MM.1S (cell line): ENCODE measurements at regions not wholly inside any gene's neighbourhood (a gene's known extent, or its start where the extent isn't known, plus 50 kb on each side); places are given as distances from the start of the nearest gene placed in this dataset.
A peak's percentile ranks its signal among the peaks of the same experiment; 100 is the strongest.

ENCODE experiments used
- DNase-seq: peaks from one replicate; pipeline ENCODE4 v3.0.0-alpha.2; 2015
- H2AFZ ChIP-seq: fragments of 300-600 bp; sonication (generic); 2 replicates; pipeline ENCODE4 v1.6.0; 2016; ENCODE audit warnings: antibody characterized with exemption, low read length
- H3F3A ChIP-seq: fragments of 300-600 bp; sonication (generic); 2 replicates; pipeline ENCODE4 v1.6.1; 2016; ENCODE audit warnings: mild to moderate bottlenecking, antibody characterized with exemption, low read length, moderate library complexity, mixed read lengths; ENCODE audit not compliant: insufficient read depth
- H3K27ac ChIP-seq: fragments of 300-600 bp; sonication (generic); 2 replicates; pipeline ENCODE4 v1.5.1; 2016; ENCODE audit warnings: mild to moderate bottlenecking, low read length
- H3K27me3 ChIP-seq: fragments of 300-600 bp; sonication (generic); replicated peaks from 2 replicates; pipeline ENCODE4 v1.6.0; 2016; ENCODE audit warnings: low read length; ENCODE audit not compliant: insufficient read depth
- H3K36me3 ChIP-seq: fragments of 300-600 bp; sonication (generic); replicated peaks from 2 replicates; pipeline ENCODE4 v1.6.1; 2016; ENCODE audit warnings: mild to moderate bottlenecking, low read length, mixed read lengths; ENCODE audit not compliant: insufficient read depth
- H3K4me1 ChIP-seq: fragments of 300-600 bp; sonication (generic); 2 replicates; pipeline ENCODE4 v1.6.1; 2016; ENCODE audit warnings: low read length, mixed read lengths
- H3K4me2 ChIP-seq: fragments of 300-600 bp; sonication (generic); 2 replicates; pipeline ENCODE4 v1.6.0; 2016; ENCODE audit warnings: low read depth, low read length
- H3K4me3 ChIP-seq: fragments of 300-600 bp; sonication (generic); 2 replicates; pipeline ENCODE4 v1.5.1; 2016; ENCODE audit warnings: low read length, mixed read lengths
- H3K79me2 ChIP-seq: fragments of 300-600 bp; sonication (generic); 2 replicates; pipeline ENCODE4 v1.6.1; 2016; ENCODE audit warnings: mixed run types, low read length, mixed read lengths
- H3K9ac ChIP-seq: fragments of 300-600 bp; sonication (generic); 2 replicates; pipeline ENCODE4 v1.6.1; 2016; ENCODE audit warnings: low read length, mixed read lengths
- H3K9me2 ChIP-seq: fragments of 300-600 bp; sonication (generic); replicated peaks from 2 replicates; pipeline ENCODE4 v1.6.1; 2016; ENCODE audit warnings: mild to moderate bottlenecking, low read length, mixed read lengths; ENCODE audit not compliant: insufficient read depth
- H3K9me3 ChIP-seq: fragments of 300-600 bp; sonication (generic); replicated peaks from 2 replicates; pipeline ENCODE4 v1.6.1; 2016; ENCODE audit warnings: mild to moderate bottlenecking, low read length, mixed read lengths; ENCODE audit not compliant: insufficient read depth
- H4K20me1 ChIP-seq: fragments of 300-600 bp; sonication (generic); 2 replicates; pipeline ENCODE4 v1.6.1; 2016; ENCODE audit warnings: mild to moderate bottlenecking, low read length, moderate library complexity, mixed read lengths; ENCODE audit not compliant: insufficient read depth
- CTCF ChIP-seq: fragments of 300-600 bp; sonication (generic); IDR thresholded peaks from 2 replicates; pipeline ENCODE4 v1.5.1; 2016; ENCODE audit warnings: antibody characterized with exemption, low read length, mixed read lengths
- EZH2 ChIP-seq: fragments of 300-600 bp; sonication (generic); optimal IDR thresholded peaks from 2 replicates; pipeline ENCODE3; 2017; ENCODE audit warnings: low read depth, mild to moderate bottlenecking, antibody characterized with exemption, low read length, mixed read lengths
- EZH2phosphoT487 ChIP-seq: fragments of 300-600 bp; sonication (generic); IDR thresholded peaks from 2 replicates; pipeline ENCODE4 v1.6.1; 2018; ENCODE audit warnings: antibody characterized with exemption, low read length

DNA sequence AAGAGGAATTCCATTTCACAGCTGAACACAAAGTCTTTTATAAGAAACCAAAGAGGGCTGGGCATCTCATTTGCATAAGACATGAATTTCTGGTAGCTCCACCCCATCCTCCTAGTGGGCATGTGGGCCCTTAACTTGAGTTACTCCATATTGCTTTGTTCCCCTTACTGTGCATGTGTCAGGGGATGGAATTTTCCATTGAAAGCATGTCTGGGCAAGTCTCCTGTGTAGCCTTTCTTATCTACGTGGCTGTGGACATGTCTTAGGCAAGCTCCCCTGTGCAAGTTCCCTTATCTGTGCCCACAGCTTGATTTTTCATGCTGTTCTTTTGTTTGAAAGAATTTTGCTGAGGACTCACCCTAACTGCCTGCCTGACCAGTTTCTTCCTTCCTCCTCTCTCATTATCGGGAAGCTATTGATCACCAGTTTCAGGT is 123.5 kb upstream of the JADE1 start:
- no peaks in the 10 kb centered on the region for H3K9me3 ChIP-seq
- no peak overlapping the region for H3K4me3 ChIP-seq
- H4K20me1 ChIP-seq, result no peaks in the 10 kb centered on the region
- peaks cover 14% of the 10 kb centered on the region for H3K4me1 ChIP-seq
- H3F3A ChIP-seq, result no peaks in the 10 kb centered on the region; the same call in 1 of the 2 replicates
- no peaks in the 10 kb centered on the region for H3K36me3 ChIP-seq
- no peak overlapping the region for H2AFZ ChIP-seq
- H3K79me2 ChIP-seq, result no peaks in the 10 kb centered on the region
- no peak for DNase-seq
- no peaks in the 10 kb centered on the region for H3K9me2 ChIP-seq
- no peak overlapping the region for H3K27ac ChIP-seq
- no peak overlapping the region for H3K4me2 ChIP-seq
- no peak overlapping the region for H3K9ac ChIP-seq
- TF ChIP-seq EZH2, result no peak
- TF ChIP-seq EZH2phosphoT487, result no peak
- no peak for TF ChIP-seq CTCF
- H3K27me3 ChIP-seq, result no peaks in the 10 kb centered on the region

DNA sequence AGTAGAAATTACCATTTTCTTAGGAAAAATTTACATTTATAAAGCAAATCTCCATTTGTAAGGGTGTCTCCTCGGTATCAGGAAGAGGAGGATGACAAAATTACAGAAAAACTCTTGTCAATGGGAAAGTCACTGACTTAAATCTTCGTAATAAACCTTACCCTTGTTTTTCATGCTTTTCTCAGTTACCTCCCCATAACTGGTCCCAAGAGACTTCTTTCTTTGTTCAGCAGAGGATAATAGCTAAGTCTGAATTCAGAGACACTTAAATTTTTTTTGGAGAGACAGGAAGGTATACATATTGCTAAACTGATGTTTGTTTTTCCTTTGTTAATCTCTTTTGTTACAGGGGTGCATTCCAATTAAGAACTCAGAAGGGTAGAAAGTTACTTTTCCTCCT is 125.5 kb upstream of the JADE1 start:
- H3K9ac ChIP-seq, result no peak overlapping the region
- no peaks in the 10 kb centered on the region; the same call in 1 of the 2 replicates for H3F3A ChIP-seq
- peak overlapping the region; percentile 35; the same call in 1 of the 2 replicates for H3K4me2 ChIP-seq
- no peaks in the 10 kb centered on the region for H3K9me3 ChIP-seq
- no peaks in the 10 kb centered on the region for H3K36me3 ChIP-seq
- no peak overlapping the region for H3K27ac ChIP-seq
- TF ChIP-seq EZH2 (no peak), CTCF (no peak), EZH2phosphoT487 (no peak)
- no peaks in the 10 kb centered on the region for H3K27me3 ChIP-seq
- H3K4me1 ChIP-seq, result peaks cover 14% of the 10 kb centered on the region
- no peaks in the 10 kb centered on the region for H3K79me2 ChIP-seq
- H3K4me3 ChIP-seq, result no peak overlapping the region
- DNase-seq, result no peak
- H2AFZ ChIP-seq, result no peak overlapping the region
- H3K9me2 ChIP-seq, result no peaks in the 10 kb centered on the region
- H4K20me1 ChIP-seq, result no peaks in the 10 kb centered on the region

DNA sequence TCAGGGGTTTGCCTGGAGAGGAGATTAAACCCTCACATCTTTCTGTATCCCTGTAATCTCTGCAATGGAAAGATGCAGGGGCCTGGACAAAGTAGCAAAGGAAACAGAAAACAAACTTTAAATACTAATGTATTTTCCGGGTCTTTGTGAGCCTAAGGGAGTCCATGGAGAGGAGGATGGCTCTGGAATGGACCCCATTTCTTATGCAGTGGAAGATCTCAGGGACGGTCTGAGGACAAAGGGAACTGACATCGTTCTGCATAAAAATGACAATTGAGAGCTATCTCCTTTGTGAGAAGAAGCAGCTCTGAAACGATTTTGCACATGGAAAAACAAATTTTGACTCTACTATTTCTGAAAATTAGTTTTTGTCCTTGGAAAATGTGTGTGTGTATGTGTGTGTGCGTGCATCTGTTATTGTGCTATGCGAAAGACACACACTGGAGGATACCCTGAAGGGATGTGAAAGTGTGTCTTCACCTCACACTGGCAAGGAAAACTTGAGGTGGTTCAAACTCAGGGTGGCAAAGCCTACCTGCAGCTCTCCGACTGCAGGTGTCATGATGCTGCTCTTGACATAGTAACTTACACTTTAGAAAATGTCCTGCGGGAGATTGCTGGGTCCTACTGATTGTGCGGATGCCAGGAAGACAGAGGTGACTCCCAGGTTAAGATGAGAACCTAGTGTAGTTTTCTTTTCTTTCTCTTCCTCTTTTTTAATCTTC is 126.4 kb upstream of the JADE1 start:
- Histone ChIP-seq H3K79me2 (no peaks in the 10 kb centered on the region), H3K36me3 (no peaks in the 10 kb centered on the region), H3F3A (no peaks in the 10 kb centered on the region; the same call in 1 of the 2 replicates), H3K4me3 (no peak overlapping the region), H3K9me3 (no peaks in the 10 kb centered on the region), H3K4me1 (peaks cover 14% of the 10 kb centered on the region), H4K20me1 (no peaks in the 10 kb centered on the region), H3K4me2 (peak overlapping the region; percentile 35; the same call in 1 of the 2 replicates), H3K27ac (no peak overlapping the region), H2AFZ (peak overlapping the region; percentile 9; the same call in 1 of the 2 replicates), H3K9me2 (no peaks in the 10 kb centered on the region), H3K27me3 (no peaks in the 10 kb centered on the region), H3K9ac (no peak overlapping the region)
- no peak for TF ChIP-seq CTCF
- no peak for TF ChIP-seq EZH2
- no peak for TF ChIP-seq EZH2phosphoT487
- DNase-seq, result peak; percentile 33
